ENCODE measurements at regions not wholly inside any gene's neighbourhood (a gene's known extent, or its start where the extent isn't known, plus 50 kb on each side); places are given as distances from the start of the nearest gene placed in this dataset.

DNA sequence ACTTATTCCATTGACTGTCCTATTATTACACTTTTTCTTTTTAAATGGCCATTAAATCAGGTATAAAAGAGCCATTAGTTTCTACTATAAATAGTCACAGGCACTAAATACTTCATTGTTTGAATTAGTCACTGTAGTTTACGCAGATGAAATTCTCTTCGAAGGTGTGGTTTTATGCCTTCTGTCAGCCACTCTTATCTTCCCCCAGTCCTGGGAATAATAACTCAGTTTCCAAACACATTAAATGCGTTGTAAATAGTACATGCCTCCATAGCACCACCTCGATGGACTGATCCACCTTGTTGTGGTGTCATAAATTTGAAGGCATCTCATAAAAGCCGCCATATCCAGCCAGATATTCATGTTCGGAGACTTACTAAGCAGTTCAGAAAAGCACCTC is 72.1 kb upstream of the PARD3B start (continued):
- TF ChIP-seq ZNF416 (CRISPR knock-in tag; IDR thresholded peaks at IDR 0.05) = no peak
- TF ChIP-seq JAZF1 (CRISPR knock-in tag; IDR thresholded peaks at IDR 0.05) = no peak
- no peak for TF ChIP-seq OVOL2 (CRISPR knock-in tag; IDR thresholded peaks at IDR 0.05; ENCODE audit: borderline replicate concordance)

DNA sequence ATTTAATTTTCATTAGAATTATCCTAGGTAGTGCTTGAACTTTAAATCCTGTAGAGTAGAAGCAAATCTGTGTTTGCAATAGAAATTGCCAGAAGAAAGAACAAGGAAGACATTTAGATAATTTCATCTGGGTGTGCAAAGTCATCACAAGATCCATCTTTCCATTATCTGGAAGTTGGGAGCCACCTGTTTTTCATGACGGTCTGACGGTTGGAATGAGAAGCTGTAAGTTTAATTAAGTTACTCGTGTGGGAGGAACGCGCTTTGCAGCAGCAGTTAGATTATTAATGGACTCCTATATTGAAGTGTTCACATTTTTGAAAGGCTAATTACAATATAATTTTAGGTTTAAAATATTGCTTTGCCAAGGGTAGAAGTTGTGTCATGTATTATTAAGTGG is 69.9 kb upstream of the PARD3B start:
- POLR2A ChIA-PET = interaction anchor here (0.8 kb wide), 1 partner anchor 126 kb away, joined by 5 read pairs; no protein-coding TSS in a partner anchor
- no peak for DNase-seq (ENCODE audit: low spot score)
- H3K27me3 Mint-ChIP-seq (ENCODE audit: low read depth) = no peaks in the 10 kb centered on the region
- no peaks in the 10 kb centered on the region for H3K9me3 Mint-ChIP-seq
- CTCF ChIA-PET = no interaction called here
- TF ChIP-seq, protein P1, sequence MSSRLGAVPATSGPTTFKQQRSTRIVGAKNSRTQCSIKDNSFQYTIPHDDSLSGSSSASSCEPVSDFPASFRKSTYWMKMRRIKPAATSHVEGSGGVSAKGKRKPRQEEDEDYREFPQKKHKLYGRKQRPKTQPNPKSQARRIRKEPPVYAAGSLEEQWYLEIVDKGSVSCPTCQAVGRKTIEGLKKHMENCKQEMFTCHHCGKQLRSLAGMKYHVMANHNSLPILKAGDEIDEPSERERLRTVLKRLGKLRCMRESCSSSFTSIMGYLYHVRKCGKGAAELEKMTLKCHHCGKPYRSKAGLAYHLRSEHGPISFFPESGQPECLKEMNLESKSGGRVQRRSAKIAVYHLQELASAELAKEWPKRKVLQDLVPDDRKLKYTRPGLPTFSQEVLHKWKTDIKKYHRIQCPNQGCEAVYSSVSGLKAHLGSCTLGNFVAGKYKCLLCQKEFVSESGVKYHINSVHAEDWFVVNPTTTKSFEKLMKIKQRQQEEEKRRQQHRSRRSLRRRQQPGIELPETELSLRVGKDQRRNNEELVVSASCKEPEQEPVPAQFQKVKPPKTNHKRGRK (CRISPR knock-in tag; IDR thresholded peaks at IDR 0.05; ENCODE audit: borderline replicate concordance) = no peak
- TF ChIP-seq GABPB1 (CRISPR knock-in tag; IDR thresholded peaks at IDR 0.05) (no peak), FOXK1 (CRISPR knock-in tag; IDR thresholded peaks at IDR 0.05) (no peak), ESRRA (CRISPR knock-in tag; IDR thresholded peaks at IDR 0.05; ENCODE audit: borderline replicate concordance) (no peak), NR3C1 (CRISPR knock-in tag; conservative IDR thresholded peaks at IDR 0.05; ENCODE audit: low read depth) (no peak), ELF4 (CRISPR knock-in tag; IDR thresholded peaks at IDR 0.05; ENCODE audit: low read depth) (no peak), JUN (CRISPR knock-in tag; IDR thresholded peaks at IDR 0.05) (no peak), NFATC4 (CRISPR knock-in tag; IDR thresholded peaks at IDR 0.05) (no peak), ZNF423 (CRISPR knock-in tag; IDR thresholded peaks at IDR 0.05) (no peak)
- TF ChIP-seq, protein P2, sequence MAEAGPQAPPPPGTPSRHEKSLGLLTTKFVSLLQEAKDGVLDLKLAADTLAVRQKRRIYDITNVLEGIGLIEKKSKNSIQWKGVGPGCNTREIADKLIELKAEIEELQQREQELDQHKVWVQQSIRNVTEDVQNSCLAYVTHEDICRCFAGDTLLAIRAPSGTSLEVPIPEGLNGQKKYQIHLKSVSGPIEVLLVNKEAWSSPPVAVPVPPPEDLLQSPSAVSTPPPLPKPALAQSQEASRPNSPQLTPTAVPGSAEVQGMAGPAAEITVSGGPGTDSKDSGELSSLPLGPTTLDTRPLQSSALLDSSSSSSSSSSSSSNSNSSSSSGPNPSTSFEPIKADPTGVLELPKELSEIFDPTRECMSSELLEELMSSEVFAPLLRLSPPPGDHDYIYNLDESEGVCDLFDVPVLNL (CRISPR knock-in tag; IDR thresholded peaks at IDR 0.05; ENCODE audit: borderline replicate concordance, low read depth) = no peak
- TF ChIP-seq, protein P3, sequence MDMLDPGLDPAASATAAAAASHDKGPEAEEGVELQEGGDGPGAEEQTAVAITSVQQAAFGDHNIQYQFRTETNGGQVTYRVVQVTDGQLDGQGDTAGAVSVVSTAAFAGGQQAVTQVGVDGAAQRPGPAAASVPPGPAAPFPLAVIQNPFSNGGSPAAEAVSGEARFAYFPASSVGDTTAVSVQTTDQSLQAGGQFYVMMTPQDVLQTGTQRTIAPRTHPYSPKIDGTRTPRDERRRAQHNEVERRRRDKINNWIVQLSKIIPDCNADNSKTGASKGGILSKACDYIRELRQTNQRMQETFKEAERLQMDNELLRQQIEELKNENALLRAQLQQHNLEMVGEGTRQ (CRISPR knock-in tag; IDR thresholded peaks at IDR 0.05) = no peak
- TF ChIP-seq, protein P4, sequence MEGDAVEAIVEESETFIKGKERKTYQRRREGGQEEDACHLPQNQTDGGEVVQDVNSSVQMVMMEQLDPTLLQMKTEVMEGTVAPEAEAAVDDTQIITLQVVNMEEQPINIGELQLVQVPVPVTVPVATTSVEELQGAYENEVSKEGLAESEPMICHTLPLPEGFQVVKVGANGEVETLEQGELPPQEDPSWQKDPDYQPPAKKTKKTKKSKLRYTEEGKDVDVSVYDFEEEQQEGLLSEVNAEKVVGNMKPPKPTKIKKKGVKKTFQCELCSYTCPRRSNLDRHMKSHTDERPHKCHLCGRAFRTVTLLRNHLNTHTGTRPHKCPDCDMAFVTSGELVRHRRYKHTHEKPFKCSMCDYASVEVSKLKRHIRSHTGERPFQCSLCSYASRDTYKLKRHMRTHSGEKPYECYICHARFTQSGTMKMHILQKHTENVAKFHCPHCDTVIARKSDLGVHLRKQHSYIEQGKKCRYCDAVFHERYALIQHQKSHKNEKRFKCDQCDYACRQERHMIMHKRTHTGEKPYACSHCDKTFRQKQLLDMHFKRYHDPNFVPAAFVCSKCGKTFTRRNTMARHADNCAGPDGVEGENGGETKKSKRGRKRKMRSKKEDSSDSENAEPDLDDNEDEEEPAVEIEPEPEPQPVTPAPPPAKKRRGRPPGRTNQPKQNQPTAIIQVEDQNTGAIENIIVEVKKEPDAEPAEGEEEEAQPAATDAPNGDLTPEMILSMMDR (IDR thresholded peaks at IDR 0.05) = no peak
- TF ChIP-seq, protein P5, sequence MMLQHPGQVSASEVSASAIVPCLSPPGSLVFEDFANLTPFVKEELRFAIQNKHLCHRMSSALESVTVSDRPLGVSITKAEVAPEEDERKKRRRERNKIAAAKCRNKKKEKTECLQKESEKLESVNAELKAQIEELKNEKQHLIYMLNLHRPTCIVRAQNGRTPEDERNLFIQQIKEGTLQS (CRISPR knock-in tag; conservative IDR thresholded peaks at IDR 0.05) = no peak
- H3K27ac Mint-ChIP-seq = no peak overlapping the region
- ATAC-seq = no peak
- H3K36me3 Mint-ChIP-seq = no peaks in the 10 kb centered on the region
- no peak overlapping the region for H3K4me3 Mint-ChIP-seq
- no peaks in the 10 kb centered on the region for H3K4me1 Mint-ChIP-seq

DNA sequence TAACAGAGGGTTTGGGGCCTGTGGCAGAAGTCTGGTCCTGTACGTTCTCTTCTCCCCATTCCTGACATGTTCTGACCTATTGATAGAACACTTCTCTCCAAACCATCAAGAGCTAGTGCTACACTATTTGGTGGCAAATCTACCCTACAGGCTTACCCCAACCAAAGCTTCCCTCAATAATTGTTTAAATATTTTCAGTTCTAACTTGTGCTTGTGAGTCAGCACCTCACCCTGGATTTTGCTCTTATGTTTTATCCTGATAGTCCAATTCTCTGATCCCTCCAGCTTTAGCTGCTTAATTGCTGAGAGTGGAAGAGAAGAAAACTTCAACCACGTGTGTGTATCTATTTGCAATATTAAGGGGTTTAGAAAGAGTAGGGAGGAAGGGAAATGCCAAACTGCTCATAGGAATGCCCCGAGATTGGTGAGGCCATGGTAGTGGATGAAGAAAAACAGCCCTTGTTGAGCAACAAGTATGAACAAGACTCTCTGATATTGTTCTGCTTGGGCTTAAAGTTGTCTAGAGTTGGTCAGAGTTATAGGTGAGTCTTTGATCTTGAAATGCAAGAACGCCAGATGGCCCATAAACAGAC is 67.8 kb upstream of the PARD3B start:
- no peak for ATAC-seq
- H3K4me1 Mint-ChIP-seq = no peaks in the 10 kb centered on the region
- ChIA-PET CTCF (no interaction called here), POLR2A (no interaction called here)
- H3K4me3 Mint-ChIP-seq = no peak overlapping the region
- no peak for DNase-seq (ENCODE audit: low spot score)
- H3K36me3 Mint-ChIP-seq = no peaks in the 10 kb centered on the region
- H3K27me3 Mint-ChIP-seq (ENCODE audit: low read depth) = no peaks in the 10 kb centered on the region
- H3K27ac Mint-ChIP-seq = no peak overlapping the region
- no peaks in the 10 kb centered on the region for H3K9me3 Mint-ChIP-seq
- no peak for TF ChIP-seq TCF7 (CRISPR knock-in tag; IDR thresholded peaks at IDR 0.05; ENCODE audit: low read depth)
- no peak for TF ChIP-seq ESRRA (CRISPR knock-in tag; IDR thresholded peaks at IDR 0.05; ENCODE audit: borderline replicate concordance)
- TF ChIP-seq, protein P3 (CRISPR knock-in tag; IDR thresholded peaks at IDR 0.05) = no peak
- TF ChIP-seq ELF4 (CRISPR knock-in tag; IDR thresholded peaks at IDR 0.05; ENCODE audit: low read depth) = no peak
- TF ChIP-seq, protein P6, sequence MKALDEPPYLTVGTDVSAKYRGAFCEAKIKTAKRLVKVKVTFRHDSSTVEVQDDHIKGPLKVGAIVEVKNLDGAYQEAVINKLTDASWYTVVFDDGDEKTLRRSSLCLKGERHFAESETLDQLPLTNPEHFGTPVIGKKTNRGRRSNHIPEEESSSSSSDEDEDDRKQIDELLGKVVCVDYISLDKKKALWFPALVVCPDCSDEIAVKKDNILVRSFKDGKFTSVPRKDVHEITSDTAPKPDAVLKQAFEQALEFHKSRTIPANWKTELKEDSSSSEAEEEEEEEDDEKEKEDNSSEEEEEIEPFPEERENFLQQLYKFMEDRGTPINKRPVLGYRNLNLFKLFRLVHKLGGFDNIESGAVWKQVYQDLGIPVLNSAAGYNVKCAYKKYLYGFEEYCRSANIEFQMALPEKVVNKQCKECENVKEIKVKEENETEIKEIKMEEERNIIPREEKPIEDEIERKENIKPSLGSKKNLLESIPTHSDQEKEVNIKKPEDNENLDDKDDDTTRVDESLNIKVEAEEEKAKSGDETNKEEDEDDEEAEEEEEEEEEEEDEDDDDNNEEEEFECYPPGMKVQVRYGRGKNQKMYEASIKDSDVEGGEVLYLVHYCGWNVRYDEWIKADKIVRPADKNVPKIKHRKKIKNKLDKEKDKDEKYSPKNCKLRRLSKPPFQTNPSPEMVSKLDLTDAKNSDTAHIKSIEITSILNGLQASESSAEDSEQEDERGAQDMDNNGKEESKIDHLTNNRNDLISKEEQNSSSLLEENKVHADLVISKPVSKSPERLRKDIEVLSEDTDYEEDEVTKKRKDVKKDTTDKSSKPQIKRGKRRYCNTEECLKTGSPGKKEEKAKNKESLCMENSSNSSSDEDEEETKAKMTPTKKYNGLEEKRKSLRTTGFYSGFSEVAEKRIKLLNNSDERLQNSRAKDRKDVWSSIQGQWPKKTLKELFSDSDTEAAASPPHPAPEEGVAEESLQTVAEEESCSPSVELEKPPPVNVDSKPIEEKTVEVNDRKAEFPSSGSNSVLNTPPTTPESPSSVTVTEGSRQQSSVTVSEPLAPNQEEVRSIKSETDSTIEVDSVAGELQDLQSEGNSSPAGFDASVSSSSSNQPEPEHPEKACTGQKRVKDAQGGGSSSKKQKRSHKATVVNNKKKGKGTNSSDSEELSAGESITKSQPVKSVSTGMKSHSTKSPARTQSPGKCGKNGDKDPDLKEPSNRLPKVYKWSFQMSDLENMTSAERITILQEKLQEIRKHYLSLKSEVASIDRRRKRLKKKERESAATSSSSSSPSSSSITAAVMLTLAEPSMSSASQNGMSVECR (CRISPR knock-in tag; IDR thresholded peaks at IDR 0.05; ENCODE audit: borderline replicate concordance) = no peak
- no peak for TF ChIP-seq JAZF1 (CRISPR knock-in tag; IDR thresholded peaks at IDR 0.05)
- TF ChIP-seq NFATC4 (CRISPR knock-in tag; IDR thresholded peaks at IDR 0.05) = no peak
- TF ChIP-seq SMAD3 (CRISPR knock-in tag; IDR thresholded peaks at IDR 0.05; ENCODE audit: borderline replicate concordance) = no peak
